SK-N-SH (cell line): ENCODE measurements at regions not wholly inside any gene's neighbourhood (a gene's known extent, or its start where the extent isn't known, plus 50 kb on each side); places are given as distances from the start of the nearest gene placed in this dataset.

Experiments
- CTCF ChIA-PET: fragments of 300-600, 350-600 bp; formaldehyde crosslinking; extraction: SDS; loops from one replicate; lab custom pipeline; 2021; lab: Yijun Ruan, JAX
- POLR2A ChIA-PET: fragments of 350-600 bp; sonication (Branson Sonifier 250); formaldehyde crosslinking; extraction: SDS; loops from one replicate; lab custom pipeline; 2020; ENCODE audit warnings: antibody characterized with exemption, inconsistent platforms; lab: Yijun Ruan, JAX
- DNase-seq: peaks from one replicate; pipeline ENCODE4 v3.0.0; 2012
- H2AFZ ChIP-seq: fragments of 200-600 bp; sonication (generic); 2 replicates; pipeline ENCODE4 v1.8.1; 2016; ENCODE audit warnings: antibody characterized with exemption, mild to moderate bottlenecking, low read depth
- H3F3A ChIP-seq: fragments of 200-600 bp; sonication (generic); replicated peaks from 2 replicates; pipeline ENCODE3; 2016; ENCODE audit warnings: antibody characterized with exemption, mild to moderate bottlenecking; ENCODE audit not compliant: insufficient read depth
- H3K27ac ChIP-seq, 2 experiments: fragments of 200-500 bp in 1 of 2; fragments of 200-600 bp in 1 of 2; sonication (Bioruptor generic) in 1 of 2; sonication (generic), shearing (Covaris generic) in 1 of 2; 2 replicates each; pipeline versions ENCODE4 v1.5.1 to v1.6.1; 2014 to 2016; ENCODE audit warnings: low read depth in 2 of 2, inconsistent platforms in 1 of 2, low read length in 1 of 2, mild to moderate bottlenecking in 1 of 2, mixed read lengths in 1 of 2
- H3K27me3 ChIP-seq: fragments of 200-600 bp; sonication (generic), shearing (Covaris generic); 2 replicates; pipeline ENCODE4 v1.6.1; 2016; ENCODE audit warnings: mixed run types; ENCODE audit not compliant: insufficient read depth
- H3K36me3 ChIP-seq, 2 experiments: fragments of 200-500 bp in 1 of 2; fragments of 200-600 bp in 1 of 2; sonication (Bioruptor generic) in 1 of 2; sonication (generic) in 1 of 2; replicated peaks in 1 of 2; 2 replicates each; pipeline versions ENCODE3 to v1.5.1; 2014 to 2016; ENCODE audit warnings: low read length in 1 of 2, mild to moderate bottlenecking in 1 of 2; ENCODE audit not compliant: insufficient read depth in 2 of 2, control insufficient read depth in 1 of 2
- H3K4me1 ChIP-seq, 2 experiments: fragments of 200-500 bp in 1 of 2; fragments of 200-600 bp in 1 of 2; sonication (Bioruptor generic) in 1 of 2; sonication (generic), shearing (Covaris generic) in 1 of 2; 2 replicates each; pipeline versions ENCODE4 v1.5.1 to v1.6.1; 2014 to 2016; ENCODE audit warnings: low read depth in 1 of 2, low read length in 1 of 2, mixed run types in 1 of 2; ENCODE audit not compliant: insufficient read depth in 2 of 2, control insufficient read depth in 1 of 2
- H3K4me2 ChIP-seq: fragments of 200-600 bp; sonication (generic), shearing (Covaris generic); 2 replicates; pipeline ENCODE4 v1.6.1; 2017; ENCODE audit warnings: mixed run types
- H3K4me3 ChIP-seq, 2 experiments: fragments of 200-500 bp in 1 of 2; fragments of 200-600 bp in 1 of 2; sonication (Bioruptor generic) in 1 of 2; sonication (generic), shearing (Covaris generic) in 1 of 2; 2 replicates each; pipeline versions ENCODE4 v1.5.1 to v1.8.1; 2014 to 2016; ENCODE audit warnings: low read depth in 2 of 2, inconsistent platforms in 1 of 2, low read length in 1 of 2, mild to moderate bottlenecking in 1 of 2, mixed read lengths in 1 of 2, moderate library complexity in 1 of 2
- H3K79me2 ChIP-seq: fragments of 200-600 bp; sonication (generic); 2 replicates; pipeline ENCODE4 v1.8.1; 2017; ENCODE audit warnings: mild to moderate bottlenecking; ENCODE audit not compliant: insufficient read depth
- H3K9ac ChIP-seq: fragments of 200-600 bp; sonication (generic); 2 replicates; pipeline ENCODE4 v1.6.1; 2017; ENCODE audit warnings: mixed run types
- H3K9me2 ChIP-seq: fragments of 200-600 bp; sonication (generic); 2 replicates; pipeline ENCODE4 v1.6.1; 2017; ENCODE audit warnings: mixed run types
- H3K9me3 ChIP-seq: fragments of 200-600 bp; sonication (generic); 2 replicates; pipeline ENCODE4 v1.6.1; 2017; ENCODE audit warnings: mixed run types, mild to moderate bottlenecking, moderate library complexity
- H4K20me1 ChIP-seq: fragments of 200-600 bp; sonication (generic); 2 replicates; pipeline ENCODE4 v1.6.1; 2017; ENCODE audit warnings: mild to moderate bottlenecking, mixed run types; ENCODE audit not compliant: insufficient read depth
- EZH2phosphoT487 ChIP-seq: fragments of 200-600 bp; sonication (generic); IDR thresholded peaks from 2 replicates; pipeline ENCODE4 v1.6.1; 2017; ENCODE audit warnings: low read depth, mixed run types, mild to moderate bottlenecking, antibody characterized with exemption, moderate library complexity, borderline replicate concordance
- JUND ChIP-seq: IDR thresholded peaks from 2 replicates; pipeline ENCODE4 v1.4.0; 2012
- MEF2A ChIP-seq: IDR thresholded peaks from 2 replicates; pipeline ENCODE4 v1.4.0; 2012; ENCODE audit warnings: low read depth, borderline replicate concordance
- MXI1 ChIP-seq: IDR thresholded peaks from 2 replicates; pipeline ENCODE4 v1.6.1; 2012; ENCODE audit warnings: mild to moderate bottlenecking, low read depth, low read length, improper control_type of control experiment
- NFIC ChIP-seq: IDR thresholded peaks from 2 replicates; pipeline ENCODE4 v1.4.0; 2012; ENCODE audit warnings: borderline replicate concordance
- NRF1 ChIP-seq: IDR thresholded peaks from 2 replicates; pipeline ENCODE4 v1.6.1; 2012; ENCODE audit warnings: low read depth, mild to moderate bottlenecking, low read length
- RAD21 ChIP-seq: IDR thresholded peaks from 2 replicates; pipeline ENCODE4 v1.6.1; 2012; ENCODE audit warnings: mild to moderate bottlenecking, low read length
- RCOR1 ChIP-seq: fragments of 150-350 bp; IDR thresholded peaks from 2 replicates; pipeline ENCODE4 v1.6.1; 2017; ENCODE audit warnings: antibody characterized with exemption, low read length
- RFX5 ChIP-seq: IDR thresholded peaks from 2 replicates; pipeline ENCODE4 v1.6.1; 2012; ENCODE audit warnings: mild to moderate bottlenecking, improper control_type of control experiment, low read length
- RXRA ChIP-seq: IDR thresholded peaks from 2 replicates; pipeline ENCODE4 v1.4.0; 2012; ENCODE audit warnings: low read depth, mild to moderate bottlenecking, borderline replicate concordance
- SIN3A ChIP-seq: IDR thresholded peaks from 2 replicates; pipeline ENCODE4 v1.6.1; 2012; ENCODE audit warnings: low read depth, mild to moderate bottlenecking, low read length, moderate library complexity, borderline replicate concordance
- TAF1 ChIP-seq: IDR thresholded peaks from 2 replicates; pipeline ENCODE4 v1.6.1; 2012; ENCODE audit warnings: low read depth, mild to moderate bottlenecking, low read length, moderate library complexity, borderline replicate concordance
- TEAD4 ChIP-seq: IDR thresholded peaks from 2 replicates; pipeline ENCODE4 v1.4.0; 2012; ENCODE audit warnings: mild to moderate bottlenecking, borderline replicate concordance; ENCODE audit not compliant: insufficient read depth
- YY1 ChIP-seq: IDR thresholded peaks from 2 replicates; pipeline ENCODE4 v1.4.0; 2012; ENCODE audit warnings: low read depth, mild to moderate bottlenecking
- TF ChIP-seq, protein P1 (sequence below): IDR thresholded peaks from 2 replicates; pipeline ENCODE4 v1.4.0; 2012; ENCODE audit warnings: low read depth, borderline replicate concordance
- TF ChIP-seq, protein P2 (sequence below): IDR thresholded peaks from 2 replicates; pipeline ENCODE4 v1.4.0; 2012; ENCODE audit warnings: low read depth, borderline replicate concordance
- TF ChIP-seq, protein P3 (sequence below): fragments of 150-350 bp; IDR thresholded peaks from 2 replicates; pipeline ENCODE4 v1.6.1; 2016; ENCODE audit warnings: mild to moderate bottlenecking, low read depth, low read length
- TF ChIP-seq, protein P4 (sequence below): IDR thresholded peaks from 2 replicates; pipeline ENCODE4 v1.6.1; 2012; ENCODE audit warnings: mild to moderate bottlenecking, low read depth, low read length, moderate library complexity
- TF ChIP-seq, protein P5 (sequence below): fragments of 150-350 bp; IDR thresholded peaks from 2 replicates; pipeline ENCODE4 v1.6.1; 2017; ENCODE audit warnings: antibody characterized with exemption, low read length, low read depth, borderline replicate concordance
- TF ChIP-seq, protein P6 (sequence below): IDR thresholded peaks from 2 replicates; pipeline ENCODE4 v1.4.0; 2012; ENCODE audit warnings: low read depth

DNA sequence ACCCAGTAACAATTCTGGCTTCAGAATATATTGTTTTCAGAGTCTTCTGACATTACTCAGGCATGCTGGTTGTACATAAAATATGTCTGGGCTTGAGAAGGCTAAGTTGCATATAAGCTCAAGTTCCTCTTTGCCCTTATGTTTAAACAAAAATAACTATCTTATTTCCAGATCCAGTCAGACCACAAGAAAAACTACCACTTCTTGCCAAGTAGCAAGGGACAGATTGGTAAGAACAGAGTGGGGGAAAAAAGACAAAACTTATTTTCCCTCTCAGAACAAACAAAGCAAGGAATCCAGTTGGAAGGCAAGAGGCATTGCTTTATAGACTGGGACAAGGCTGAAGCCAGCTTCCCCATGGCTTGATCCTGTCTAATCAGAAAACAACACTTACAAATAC lies 1036.7 kb upstream of the CELF4 start:
- H4K20me1 ChIP-seq: no peaks in the 10 kb centered on the region
- DNase-seq: no peak
- ChIA-PET CTCF (no interaction called here), POLR2A (no interaction called here)
- no peaks in the 10 kb centered on the region for H3K9me2 ChIP-seq
- no peak overlapping the region for H3K4me2 ChIP-seq
- no peaks in the 10 kb centered on the region for H3F3A ChIP-seq
- TF ChIP-seq YY1 (no peak), NRF1 (no peak), TAF1 (no peak), MXI1 (no peak), NFIC (no peak), TEAD4 (no peak), JUND (no peak), RAD21 (no peak), SIN3A (no peak), MEF2A (no peak), EZH2phosphoT487 (no peak), RXRA (no peak), RFX5 (no peak), RCOR1 (no peak)
- TF ChIP-seq, protein P1, sequence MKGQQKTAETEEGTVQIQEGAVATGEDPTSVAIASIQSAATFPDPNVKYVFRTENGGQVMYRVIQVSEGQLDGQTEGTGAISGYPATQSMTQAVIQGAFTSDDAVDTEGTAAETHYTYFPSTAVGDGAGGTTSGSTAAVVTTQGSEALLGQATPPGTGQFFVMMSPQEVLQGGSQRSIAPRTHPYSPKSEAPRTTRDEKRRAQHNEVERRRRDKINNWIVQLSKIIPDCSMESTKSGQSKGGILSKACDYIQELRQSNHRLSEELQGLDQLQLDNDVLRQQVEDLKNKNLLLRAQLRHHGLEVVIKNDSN: no peak
- TF ChIP-seq, protein P2, sequence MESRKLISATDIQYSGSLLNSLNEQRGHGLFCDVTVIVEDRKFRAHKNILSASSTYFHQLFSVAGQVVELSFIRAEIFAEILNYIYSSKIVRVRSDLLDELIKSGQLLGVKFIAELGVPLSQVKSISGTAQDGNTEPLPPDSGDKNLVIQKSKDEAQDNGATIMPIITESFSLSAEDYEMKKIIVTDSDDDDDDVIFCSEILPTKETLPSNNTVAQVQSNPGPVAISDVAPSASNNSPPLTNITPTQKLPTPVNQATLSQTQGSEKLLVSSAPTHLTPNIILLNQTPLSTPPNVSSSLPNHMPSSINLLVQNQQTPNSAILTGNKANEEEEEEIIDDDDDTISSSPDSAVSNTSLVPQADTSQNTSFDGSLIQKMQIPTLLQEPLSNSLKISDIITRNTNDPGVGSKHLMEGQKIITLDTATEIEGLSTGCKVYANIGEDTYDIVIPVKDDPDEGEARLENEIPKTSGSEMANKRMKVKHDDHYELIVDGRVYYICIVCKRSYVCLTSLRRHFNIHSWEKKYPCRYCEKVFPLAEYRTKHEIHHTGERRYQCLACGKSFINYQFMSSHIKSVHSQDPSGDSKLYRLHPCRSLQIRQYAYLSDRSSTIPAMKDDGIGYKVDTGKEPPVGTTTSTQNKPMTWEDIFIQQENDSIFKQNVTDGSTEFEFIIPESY: no peak
- TF ChIP-seq, protein P3, sequence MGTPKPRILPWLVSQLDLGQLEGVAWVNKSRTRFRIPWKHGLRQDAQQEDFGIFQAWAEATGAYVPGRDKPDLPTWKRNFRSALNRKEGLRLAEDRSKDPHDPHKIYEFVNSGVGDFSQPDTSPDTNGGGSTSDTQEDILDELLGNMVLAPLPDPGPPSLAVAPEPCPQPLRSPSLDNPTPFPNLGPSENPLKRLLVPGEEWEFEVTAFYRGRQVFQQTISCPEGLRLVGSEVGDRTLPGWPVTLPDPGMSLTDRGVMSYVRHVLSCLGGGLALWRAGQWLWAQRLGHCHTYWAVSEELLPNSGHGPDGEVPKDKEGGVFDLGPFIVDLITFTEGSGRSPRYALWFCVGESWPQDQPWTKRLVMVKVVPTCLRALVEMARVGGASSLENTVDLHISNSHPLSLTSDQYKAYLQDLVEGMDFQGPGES: no peak
- TF ChIP-seq, protein P4, sequence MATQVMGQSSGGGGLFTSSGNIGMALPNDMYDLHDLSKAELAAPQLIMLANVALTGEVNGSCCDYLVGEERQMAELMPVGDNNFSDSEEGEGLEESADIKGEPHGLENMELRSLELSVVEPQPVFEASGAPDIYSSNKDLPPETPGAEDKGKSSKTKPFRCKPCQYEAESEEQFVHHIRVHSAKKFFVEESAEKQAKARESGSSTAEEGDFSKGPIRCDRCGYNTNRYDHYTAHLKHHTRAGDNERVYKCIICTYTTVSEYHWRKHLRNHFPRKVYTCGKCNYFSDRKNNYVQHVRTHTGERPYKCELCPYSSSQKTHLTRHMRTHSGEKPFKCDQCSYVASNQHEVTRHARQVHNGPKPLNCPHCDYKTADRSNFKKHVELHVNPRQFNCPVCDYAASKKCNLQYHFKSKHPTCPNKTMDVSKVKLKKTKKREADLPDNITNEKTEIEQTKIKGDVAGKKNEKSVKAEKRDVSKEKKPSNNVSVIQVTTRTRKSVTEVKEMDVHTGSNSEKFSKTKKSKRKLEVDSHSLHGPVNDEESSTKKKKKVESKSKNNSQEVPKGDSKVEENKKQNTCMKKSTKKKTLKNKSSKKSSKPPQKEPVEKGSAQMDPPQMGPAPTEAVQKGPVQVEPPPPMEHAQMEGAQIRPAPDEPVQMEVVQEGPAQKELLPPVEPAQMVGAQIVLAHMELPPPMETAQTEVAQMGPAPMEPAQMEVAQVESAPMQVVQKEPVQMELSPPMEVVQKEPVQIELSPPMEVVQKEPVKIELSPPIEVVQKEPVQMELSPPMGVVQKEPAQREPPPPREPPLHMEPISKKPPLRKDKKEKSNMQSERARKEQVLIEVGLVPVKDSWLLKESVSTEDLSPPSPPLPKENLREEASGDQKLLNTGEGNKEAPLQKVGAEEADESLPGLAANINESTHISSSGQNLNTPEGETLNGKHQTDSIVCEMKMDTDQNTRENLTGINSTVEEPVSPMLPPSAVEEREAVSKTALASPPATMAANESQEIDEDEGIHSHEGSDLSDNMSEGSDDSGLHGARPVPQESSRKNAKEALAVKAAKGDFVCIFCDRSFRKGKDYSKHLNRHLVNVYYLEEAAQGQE: no peak
- TF ChIP-seq, protein P5, sequence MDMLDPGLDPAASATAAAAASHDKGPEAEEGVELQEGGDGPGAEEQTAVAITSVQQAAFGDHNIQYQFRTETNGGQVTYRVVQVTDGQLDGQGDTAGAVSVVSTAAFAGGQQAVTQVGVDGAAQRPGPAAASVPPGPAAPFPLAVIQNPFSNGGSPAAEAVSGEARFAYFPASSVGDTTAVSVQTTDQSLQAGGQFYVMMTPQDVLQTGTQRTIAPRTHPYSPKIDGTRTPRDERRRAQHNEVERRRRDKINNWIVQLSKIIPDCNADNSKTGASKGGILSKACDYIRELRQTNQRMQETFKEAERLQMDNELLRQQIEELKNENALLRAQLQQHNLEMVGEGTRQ: no peak
- TF ChIP-seq, protein P6, sequence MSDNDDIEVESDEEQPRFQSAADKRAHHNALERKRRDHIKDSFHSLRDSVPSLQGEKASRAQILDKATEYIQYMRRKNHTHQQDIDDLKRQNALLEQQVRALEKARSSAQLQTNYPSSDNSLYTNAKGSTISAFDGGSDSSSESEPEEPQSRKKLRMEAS: no peak
- TF ChIP-seq, all 33 proteins: peak for 0
- Histone ChIP-seq H3K4me1 (no peaks in the 10 kb centered on the region), H3K9ac (no peak overlapping the region), H3K27ac (no peak overlapping the region), H3K79me2 (no peaks in the 10 kb centered on the region), H2AFZ (no peak overlapping the region), H3K36me3 (no peaks in the 10 kb centered on the region), H3K4me3 (no peak overlapping the region), H3K9me3 (no peaks in the 10 kb centered on the region), H3K27me3 (no peaks in the 10 kb centered on the region)
